Nephron (organoid): ENCODE measurements at regions not wholly inside any gene's neighbourhood (a gene's known extent, or its start where the extent isn't known, plus 50 kb on each side); places are given as distances from the start of the nearest gene placed in this dataset.
"Not testable (repeated sequence)": the region's sequence is repeated elsewhere in the genome, so short reads cannot be mapped to it uniquely, and the experiment has no call there.

Source experiments
- H3K27ac Mint-ChIP-seq, 3 experiments: 2 replicates each; pipeline ENCODE4 v1.8.0; 2020; ENCODE audit warnings: mixed read lengths in 3 of 3, mild to moderate bottlenecking in 2 of 3, moderate library complexity in 1 of 3
- H3K27me3 Mint-ChIP-seq: 2 replicates; pipeline ENCODE4 v1.8.0; 2021; ENCODE audit warnings: low read depth, mild to moderate bottlenecking, moderate library complexity, mixed read lengths
- H3K36me3 Mint-ChIP-seq: 2 replicates; pipeline ENCODE4 v1.8.0; 2020; ENCODE audit warnings: low read depth, mixed read lengths
- H3K4me1 Mint-ChIP-seq: 2 replicates; pipeline ENCODE4 v1.8.0; 2020; ENCODE audit warnings: mixed read lengths
- H3K4me3 Mint-ChIP-seq, 3 experiments: 2 replicates each; pipeline ENCODE4 v1.8.0; 2020; ENCODE audit warnings: mild to moderate bottlenecking in 3 of 3, mixed read lengths in 3 of 3, moderate library complexity in 2 of 3
- H3K9me3 Mint-ChIP-seq: 2 replicates; pipeline ENCODE4 v1.8.0; 2020; ENCODE audit warnings: mixed read lengths
- CTCF ChIP-seq, 3 experiments: fragments of 200-600 bp; sonication (generic); IDR thresholded peaks; one replicate each; pipeline ENCODE4 v1.5.0; 2021; ENCODE audit warnings: antibody characterized with exemption in 3 of 3; ENCODE audit not compliant: unreplicated experiment in 3 of 3

- H3K27ac Mint-ChIP-seq: no peak overlapping the region
- H3K4me3 Mint-ChIP-seq: no peak overlapping the region
- H3K27me3 Mint-ChIP-seq: peaks cover 15% of the 10 kb centered on the region
- H3K36me3 Mint-ChIP-seq: no peaks in the 10 kb centered on the region
- no peak for TF ChIP-seq CTCF (IDR thresholded peaks at IDR 0.05; ENCODE audit: unreplicated experiment in 3 of 3)
- no peaks in the 10 kb centered on the region for H3K4me1 Mint-ChIP-seq
- H3K9me3 Mint-ChIP-seq: peaks cover 9% of the 10 kb centered on the region
Observed at GRCh38 chr3:13748276-13748879, 131.5 kb downstream of the WNT7A start.

GRCh38 chr3:13747627-13748026 lies 132.2 kb downstream of the WNT7A start:
- Mint-ChIP-seq H3K27me3 (peaks cover 15% of the 10 kb centered on the region), H3K9me3 (peaks cover 13% of the 10 kb centered on the region), H3K27ac (no peak overlapping the region), H3K4me1 (no peaks in the 10 kb centered on the region), H3K36me3 (no peaks in the 10 kb centered on the region), H3K4me3 (no peak overlapping the region)
- TF ChIP-seq CTCF (IDR thresholded peaks at IDR 0.05; ENCODE audit: unreplicated experiment in 3 of 3): no peak

- H3K36me3 Mint-ChIP-seq: no peaks in the 10 kb centered on the region
- peaks cover 23% of the 10 kb centered on the region for H3K9me3 Mint-ChIP-seq
- no peak for TF ChIP-seq CTCF (IDR thresholded peaks at IDR 0.05; ENCODE audit: unreplicated experiment in 3 of 3)
- no peaks in the 10 kb centered on the region for H3K4me1 Mint-ChIP-seq
- H3K4me3 Mint-ChIP-seq: no peak overlapping the region
- peaks cover 15% of the 10 kb centered on the region for H3K27me3 Mint-ChIP-seq
- no peak overlapping the region for H3K27ac Mint-ChIP-seq
Observed at GRCh38 chr3:13746385-13746784, 133.5 kb downstream of the WNT7A start.

GRCh38 chr3:13745636-13746035 lies 134.2 kb downstream of the WNT7A start:
- Mint-ChIP-seq H3K4me3 (no peak overlapping the region), H3K27ac (no peak overlapping the region), H3K4me1 (no peaks in the 10 kb centered on the region), H3K9me3 (peaks cover 31% of the 10 kb centered on the region), H3K36me3 (no peaks in the 10 kb centered on the region), H3K27me3 (peaks cover 15% of the 10 kb centered on the region)
- no peak for TF ChIP-seq CTCF (IDR thresholded peaks at IDR 0.05; ENCODE audit: unreplicated experiment in 3 of 3)

- no peaks in the 10 kb centered on the region for H3K36me3 Mint-ChIP-seq
- no peaks in the 10 kb centered on the region for H3K4me1 Mint-ChIP-seq
- H3K27ac Mint-ChIP-seq: no peak overlapping the region
- peaks cover 52% of the 10 kb centered on the region for H3K9me3 Mint-ChIP-seq
- no peak for TF ChIP-seq CTCF (IDR thresholded peaks at IDR 0.05; ENCODE audit: unreplicated experiment in 3 of 3)
- peaks cover 4% of the 10 kb centered on the region for H3K27me3 Mint-ChIP-seq
- no peak overlapping the region for H3K4me3 Mint-ChIP-seq
Observed at GRCh38 chr3:13740795-13741194, 139.1 kb downstream of the WNT7A start.

GRCh38 chr3:13733726-13734125 lies 146.1 kb downstream of the WNT7A start:
- H3K4me1 Mint-ChIP-seq, H3K4me3 Mint-ChIP-seq, H3K27ac Mint-ChIP-seq, H3K27me3 Mint-ChIP-seq, H3K36me3 Mint-ChIP-seq: not testable (repeated sequence)
- peaks cover 50% of the 10 kb centered on the region for H3K9me3 Mint-ChIP-seq
